Heart left ventricle (tissue), 16 donors: ENCODE measurements at regions not wholly inside any gene's neighbourhood (a gene's known extent, or its start where the extent isn't known, plus 50 kb on each side); places are given as distances from the start of the nearest gene placed in this dataset.

Source experiments
- ATAC-seq, 4 donors: fragments of 200-7000 bp; cut with Tn5 transposase; one replicate each; pipeline ENCODE4 v1.9.1; 2020 to 2022; ENCODE audit warnings: moderate library complexity in 4 of 4, mild to moderate bottlenecking in 3 of 4, moderate number of reproducible peaks in 1 of 4
- DNase-seq, 5 donors: peaks; one replicate each; pipeline ENCODE4 v3.0.0-alpha.2; 2020
- H3K27ac ChIP-seq, 12 donors: fragments of 200-600 bp; sonication (generic) in 4 of 12; one replicate each; pipeline versions ENCODE4 v1.5.0 to v1.8.0; 2016 to 2022; ENCODE audit warnings: mild to moderate bottlenecking in 2 of 12
- H3K27me3 ChIP-seq, 9 donors: fragments of 200-600 bp; sonication (generic) in 2 of 9; one replicate each; pipeline versions ENCODE4 v1.5.1 to v1.8.0; 2016 to 2022; ENCODE audit warnings: mild to moderate bottlenecking in 3 of 9
- H3K36me3 ChIP-seq, 9 donors: fragments of 200-600 bp; sonication (generic) in 2 of 9; one replicate each; pipeline versions ENCODE4 v1.5.0 to v1.8.0; 2018 to 2022; ENCODE audit warnings: mild to moderate bottlenecking in 2 of 9
- H3K4me1 ChIP-seq, 12 donors: fragments of 200-600 bp; sonication (generic) in 4 of 12; one replicate each; pipeline versions ENCODE4 v1.5.0 to v1.8.0; 2016 to 2022; ENCODE audit warnings: mild to moderate bottlenecking in 3 of 12
- H3K4me3 ChIP-seq, 12 donors: fragments of 200-600 bp; sonication (generic) in 4 of 12; one replicate each; pipeline versions ENCODE4 v1.5.0 to v1.8.0; 2017 to 2022; ENCODE audit warnings: mild to moderate bottlenecking in 9 of 12, moderate library complexity in 4 of 12
- H3K9me3 ChIP-seq, 12 donors: fragments of 200-600 bp; sonication (generic) in 4 of 12; one replicate each; pipeline versions ENCODE4 v1.5.0 to v1.8.0; 2016 to 2022; ENCODE audit warnings: mild to moderate bottlenecking in 1 of 12
- CTCF ChIP-seq, 12 donors: fragments of 200-600 bp; sonication (generic) in 4 of 12; IDR thresholded peaks; one replicate each; pipeline versions ENCODE4 v1.5.0 to v1.8.0; 2018 to 2022; ENCODE audit warnings: antibody characterized with exemption in 12 of 12, mild to moderate bottlenecking in 5 of 12
- POLR2A ChIP-seq, 2 donors: fragments of 450-650 bp; IDR thresholded peaks; one replicate each; pipeline ENCODE4 v1.6.1; 2017; ENCODE audit warnings: antibody characterized with exemption in 2 of 2, mild to moderate bottlenecking in 2 of 2, moderate library complexity in 2 of 2
- WGBS, 4 donors: extraction: QIAGEN DNeasy Blood & Tissue Kit in 2 of 4; methylation state at CpG; one replicate each; pipeline versions ENCODE4 v1.1.5 to v1.1.7; 2013 to 2018; 5-methylcytosine and 5-hydroxymethylcytosine counted together
- intact Hi-C, 10 donors: fragments of 100-400 bp; cut with DNase I; formaldehyde crosslinking; loops; one replicate each; pipeline versions ENCODE4 v1.11.1 to v1.14.2; 2022
- donor health status: ischemic (EF 13 %, LVEDD 7.1; RV severe dilation, severe dysfunction).
- donor health status: healthy with polysubstance abuse.
- donor health status: DM: no; HTN: yes; CAD: no.
- donor health status: DM: no; HTN: no; CAD: no.
- donor health status: ischemic (EF 25% LVEDD 6.9; RV normal size, moderate dysfunction).
- donor health status: ischemic (EF 25% LVEDD 5.7; RV mildly dilated, moderate dysfunction).
- donor health status: healthy.
- donor health status: DM: yes; HTN: yes; CAD: no.
- donor health status: ischemic (EF 35%, LVEDD 5.7; RV mildly dilated, moderate dysfunction).
- donor health status: nonischemic (EF 11% LVEDD 7.7; RV severe dilation, severe dysfunction).
- donor health status: DM: yes; HTN: yes; CAD: no.
- donor health status: PGD.
- donor health status: ischemic (EF 29% LVEDD 5.4; RV normal size, mild dysfunction).
- donor health status: nonischemic (EF 23%, LVEDD 6.1; RV moderate dilation, normal function).

GRCh38 chr10:16341637-16342036 is 95.2 kb upstream of the PTER start:
- no peak overlapping the region for H3K27ac ChIP-seq
- 69 to 79% (median 73%) methylated on average over 2 of the region's 2 CpGs for WGBS, 4 donors
- intact Hi-C loops, result no loop called here

GRCh38 chr10:16348891-16349290 is 87.9 kb upstream of the PTER start:
- no peak overlapping the region for H3K4me3 ChIP-seq
- H3K36me3 ChIP-seq, result no peaks in the 10 kb centered on the region
- peaks cover 0 to 13% (median 0%) of the 10 kb centered on the region in 12 donors for H3K9me3 ChIP-seq
- H3K27me3 ChIP-seq, result peaks cover 0 to 5% (median 0%) of the 10 kb centered on the region in 9 donors
- H3K27ac ChIP-seq, result no peak overlapping the region
- TF ChIP-seq POLR2A (IDR thresholded peaks at IDR 0.05), result no peak
- TF ChIP-seq CTCF (IDR thresholded peaks at IDR 0.05), result no peak
- DNase-seq, result no peak
- intact Hi-C loops, result no loop called here
- no peak for ATAC-seq
- H3K4me1 ChIP-seq, result no peaks in the 10 kb centered on the region
- WGBS, 4 donors, result 61 to 63% (median 62%) methylated on average over 4 of the region's 4 CpGs

More at GRCh38 chr10:16341637-16342036, 95.2 kb upstream of the PTER start:
- Histone ChIP-seq H3K4me1 (no peaks in the 10 kb centered on the region), H3K36me3 (no peaks in the 10 kb centered on the region), H3K27me3 (peaks cover 0 to 4% (median 0%) of the 10 kb centered on the region in 9 donors), H3K9me3 (peaks cover 0 to 5% (median 0%) of the 10 kb centered on the region in 12 donors), H3K4me3 (no peak overlapping the region)
- no peak for TF ChIP-seq CTCF (IDR thresholded peaks at IDR 0.05)
- no peak for TF ChIP-seq POLR2A (IDR thresholded peaks at IDR 0.05)
- ATAC-seq, result no peak
- no peak for DNase-seq

- DNase-seq (no peak), ATAC-seq (no peak)
- intact Hi-C loops, result loop anchor here in 1 of 10 donors (10.0 kb wide), 1 partner anchor 197 kb away; no protein-coding TSS in a partner anchor
- H3K4me3 ChIP-seq, result no peak overlapping the region
- H3K4me1 ChIP-seq, result no peaks in the 10 kb centered on the region
- no peaks in the 10 kb centered on the region for H3K36me3 ChIP-seq
- H3K27me3 ChIP-seq, result peaks cover 0 to 5% (median 0%) of the 10 kb centered on the region in 9 donors
- WGBS, 4 donors, result 86 to 91% (median 89%) methylated on average over 5 of the region's 5 CpGs
- peaks cover 0 to 5% (median 0%) of the 10 kb centered on the region in 12 donors for H3K9me3 ChIP-seq
- H3K27ac ChIP-seq, result no peak overlapping the region
- TF ChIP-seq CTCF (IDR thresholded peaks at IDR 0.05) (no peak), POLR2A (IDR thresholded peaks at IDR 0.05) (no peak)
Observed at GRCh38 chr10:16352146-16352545, 84.7 kb upstream of the PTER start.

GRCh38 chr10:16360001-16360400 is 76.8 kb upstream of the PTER start:
- no peak overlapping the region for H3K4me3 ChIP-seq
- no peak for TF ChIP-seq CTCF (IDR thresholded peaks at IDR 0.05)
- TF ChIP-seq POLR2A (IDR thresholded peaks at IDR 0.05), result no peak
- H3K9me3 ChIP-seq, result peaks cover 0 to 14% (median 1%) of the 10 kb centered on the region in 12 donors
- ATAC-seq, result no peak
- intact Hi-C loops, result no loop called here
- no peaks in the 10 kb centered on the region for H3K36me3 ChIP-seq
- no peak overlapping the region for H3K27ac ChIP-seq
- no peak for DNase-seq
- H3K27me3 ChIP-seq, result no peaks in the 10 kb centered on the region
- 78 to 87% (median 82%) methylated on average over 3 of the region's 3 CpGs for WGBS, 4 donors
- H3K4me1 ChIP-seq, result no peaks in the 10 kb centered on the region
